PC-9 (cell line): ENCODE measurements at regions not wholly inside any gene's neighbourhood (a gene's known extent, or its start where the extent isn't known, plus 50 kb on each side); places are given as distances from the start of the nearest gene placed in this dataset.

Experiments
- BruUV-seq: library from RNA; stranded (reverse); fragments of 400-500 nt; replicated peaks from 2 replicates; lab custom pipeline; 2021; lab: Mats Ljungman, UMichigan
- CTCF ChIA-PET: fragments of 300-600 bp; sonication (Branson Sonifier 250); formaldehyde crosslinking; loops from one replicate; lab custom pipeline; 2022; ENCODE audit warnings: antibody characterized with exemption; lab: Charles Lee
- POLR2A ChIA-PET: fragments of 300-600 bp; sonication (Branson Sonifier 250); formaldehyde crosslinking; loops from one replicate; lab custom pipeline; 2022; ENCODE audit warnings: antibody characterized with exemption; ENCODE audit not compliant: unreplicated experiment; lab: Charles Lee
- DNase-seq, 2 experiments: peaks; one replicate each; pipeline versions ENCODE4 v3.0.0 to v3.0.0-alpha.2; 2015 to 2022; ENCODE audit warnings: mixed read lengths in 1 of 2
- H2AFZ ChIP-seq: fragments of 200-600 bp; sonication (generic); 2 replicates; pipeline ENCODE4 v1.8.1; 2017; ENCODE audit warnings: antibody characterized with exemption
- H3F3A ChIP-seq: fragments of 200-600 bp; sonication (generic); 2 replicates; pipeline ENCODE4 v1.8.1; 2017; ENCODE audit warnings: antibody characterized with exemption, mild to moderate bottlenecking, low read depth; ENCODE audit not compliant: insufficient read depth
- H3K27ac ChIP-seq: fragments of 200-600 bp; sonication (generic); 2 replicates; pipeline ENCODE4 v1.6.1; 2016; ENCODE audit warnings: mixed run types
- H3K27me3 ChIP-seq: fragments of 200-600 bp; sonication (generic); 2 replicates; pipeline ENCODE4 v1.6.1; 2016; ENCODE audit warnings: low read depth, mixed run types; ENCODE audit not compliant: insufficient read depth
- H3K36me3 ChIP-seq: fragments of 200-600 bp; sonication (generic); 2 replicates; pipeline ENCODE4 v1.6.1; 2016; ENCODE audit warnings: low read depth, mixed run types
- H3K4me1 ChIP-seq: fragments of 200-600 bp; sonication (generic); replicated peaks from 2 replicates; pipeline ENCODE4 v1.6.1; 2016; ENCODE audit warnings: mixed run types; ENCODE audit not compliant: insufficient read depth
- H3K4me2 ChIP-seq: fragments of 200-600 bp; sonication (generic); 2 replicates; pipeline ENCODE4 v1.6.1; 2017; ENCODE audit warnings: mixed run types
- H3K4me3 ChIP-seq: fragments of 200-600 bp; sonication (generic); 2 replicates; pipeline ENCODE4 v1.6.1; 2016; ENCODE audit warnings: mixed run types
- H3K79me2 ChIP-seq: fragments of 200-600 bp; sonication (generic); 2 replicates; pipeline ENCODE4 v1.6.1; 2017; ENCODE audit warnings: low read depth, mixed run types
- H3K9me2 ChIP-seq: fragments of 200-600 bp; sonication (generic); 2 replicates; pipeline ENCODE4 v1.8.1; 2017; ENCODE audit warnings: mild to moderate bottlenecking; ENCODE audit not compliant: insufficient read depth
- H3K9me3 ChIP-seq: fragments of 200-600 bp; sonication (generic); 2 replicates; pipeline ENCODE4 v1.8.1; 2016; ENCODE audit warnings: low read depth; ENCODE audit not compliant: insufficient read depth
- H4K20me1 ChIP-seq: fragments of 200-600 bp; sonication (generic); 2 replicates; pipeline ENCODE4 v1.8.1; 2017; ENCODE audit not compliant: insufficient read depth
- CTCF ChIP-seq: fragments of 200-600 bp; sonication (generic); conservative IDR thresholded peaks from 2 replicates; pipeline ENCODE4 v1.6.1; 2017; ENCODE audit warnings: mixed run types, antibody characterized with exemption, mild to moderate bottlenecking, moderate library complexity
- EZH2 ChIP-seq: fragments of 200-600 bp; sonication (generic); IDR thresholded peaks from 2 replicates; pipeline ENCODE4 v1.8.0; 2017; ENCODE audit warnings: antibody characterized with exemption, low read depth
- intact Hi-C: fragments of 100-400 bp; cut with micrococcal nuclease; formaldehyde crosslinking; loops from one replicate; pipeline ENCODE4 v1.10.0; 2022; ENCODE audit not compliant: unreplicated experiment

GRCh38 chrX:150163956-150164726 lies 199.0 kb upstream of the MAMLD1 start:
- intact Hi-C loops, result no loop called here
- H3K9me3 ChIP-seq, result no peaks in the 10 kb centered on the region
- H3K36me3 ChIP-seq, result no peaks in the 10 kb centered on the region
- no peaks in the 10 kb centered on the region for H4K20me1 ChIP-seq
- ChIA-PET POLR2A (no interaction called here), CTCF (no interaction called here)
- H3K4me2 ChIP-seq, result no peak overlapping the region
- no peaks in the 10 kb centered on the region for H3K9me2 ChIP-seq
- H3K4me3 ChIP-seq, result no peak overlapping the region
- TF ChIP-seq CTCF, result no peak
- no peak for TF ChIP-seq EZH2
- H2AFZ ChIP-seq, result no peak overlapping the region
- no peak overlapping the region for H3K27ac ChIP-seq
- peak in 1 of 2 experiments; percentile 36 for DNase-seq
- no TSS peak for BruUV-seq
- peaks cover 6% of the 10 kb centered on the region for H3K4me1 ChIP-seq
- no peaks in the 10 kb centered on the region for H3K27me3 ChIP-seq
- H3K79me2 ChIP-seq, result no peaks in the 10 kb centered on the region
- H3F3A ChIP-seq, result no peaks in the 10 kb centered on the region

GRCh38 chrX:150164971-150165600 lies 198.0 kb upstream of the MAMLD1 start:
- Histone ChIP-seq H4K20me1 (no peaks in the 10 kb centered on the region), H3F3A (no peaks in the 10 kb centered on the region), H3K27ac (no peak overlapping the region), H3K4me3 (no peak overlapping the region), H3K79me2 (no peaks in the 10 kb centered on the region), H3K9me2 (no peaks in the 10 kb centered on the region), H3K27me3 (no peaks in the 10 kb centered on the region), H3K4me1 (peaks cover 6% of the 10 kb centered on the region), H3K9me3 (no peaks in the 10 kb centered on the region), H3K36me3 (no peaks in the 10 kb centered on the region), H2AFZ (no peak overlapping the region), H3K4me2 (no peak overlapping the region)
- CTCF ChIA-PET, result no interaction called here
- DNase-seq, result peak in 1 of 2 experiments; percentile 26
- POLR2A ChIA-PET, result no interaction called here
- BruUV-seq, result no TSS peak
- TF ChIP-seq CTCF (no peak), EZH2 (no peak)
- intact Hi-C loops, result no loop called here

GRCh38 chrX:150165776-150166610 lies 197.1 kb upstream of the MAMLD1 start:
- Histone ChIP-seq H3K9me3 (no peaks in the 10 kb centered on the region), H3K27ac (no peak overlapping the region), H3K27me3 (no peaks in the 10 kb centered on the region), H3K4me3 (no peak overlapping the region), H3K4me1 (peaks cover 6% of the 10 kb centered on the region), H3K79me2 (no peaks in the 10 kb centered on the region), H4K20me1 (no peaks in the 10 kb centered on the region), H3K4me2 (no peak overlapping the region), H3F3A (no peaks in the 10 kb centered on the region), H3K9me2 (no peaks in the 10 kb centered on the region), H2AFZ (no peak overlapping the region), H3K36me3 (no peaks in the 10 kb centered on the region)
- POLR2A ChIA-PET, result no interaction called here
- DNase-seq, result peak in 1 of 2 experiments; percentile 31
- no TSS peak for BruUV-seq
- CTCF ChIA-PET, result no interaction called here
- TF ChIP-seq CTCF, result no peak
- no peak for TF ChIP-seq EZH2
- intact Hi-C loops, result no loop called here
